Stimulated activated CD8-positive, alpha-beta memory T cell treated with anti-CD3 and anti-CD28 coated beads, Interleukin-12 subunit alpha, Interleukin-12 subunit beta, amount 100 ng/mL, for 4 hours (primary cell): ENCODE measurements at regions not wholly inside any gene's neighbourhood (a gene's known extent, or its start where the extent isn't known, plus 50 kb on each side); places are given as distances from the start of the nearest gene placed in this dataset.
"Not testable (repeated sequence)": the region's sequence is repeated elsewhere in the genome, so short reads cannot be mapped to it uniquely, and the experiment has no call there.

Experiments used
- DNase-seq: peaks from one replicate; pipeline ENCODE4 v3.0.0-alpha.2; 2020; ENCODE audit warnings: low read depth

DNA sequence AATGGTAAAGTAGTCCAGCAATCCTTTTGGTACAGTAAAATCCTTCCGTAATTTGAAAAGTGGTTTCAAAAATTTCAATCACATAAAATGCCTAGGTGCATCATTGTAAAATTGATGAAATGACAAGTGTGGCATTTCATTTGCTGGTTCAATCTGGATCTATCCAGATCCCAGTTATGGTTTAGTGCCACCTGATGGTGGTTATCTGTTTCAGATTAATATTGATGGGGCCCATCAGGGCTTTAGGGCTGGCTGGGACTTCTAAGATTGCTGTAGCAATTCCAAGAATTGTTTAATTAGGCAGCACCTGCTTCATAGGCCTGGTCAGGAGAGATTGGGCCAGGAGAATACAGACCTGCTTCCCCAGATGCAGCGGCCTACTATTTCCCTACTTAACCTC is 55.5 kb upstream of the PIK3C3 start:
- DNase-seq = no peak

DNA sequence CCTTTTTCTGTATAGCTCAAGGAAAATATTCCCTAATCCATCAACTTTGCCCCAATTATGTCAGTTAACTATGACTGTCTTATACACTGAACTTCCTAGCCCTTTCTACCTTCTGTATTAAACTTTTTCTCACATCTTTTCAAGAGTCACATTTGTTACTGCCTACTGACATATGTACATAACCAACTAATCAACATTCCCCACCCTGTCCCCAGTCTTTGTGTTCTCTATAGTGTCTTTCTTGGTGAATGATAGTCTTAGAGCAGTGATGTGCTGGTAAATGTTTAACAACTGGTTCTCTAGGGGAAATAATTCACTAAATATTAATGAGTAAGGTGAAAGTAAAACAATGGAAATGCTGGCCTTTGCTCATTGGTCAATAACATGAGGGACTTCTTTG is 61.6 kb upstream of the PIK3C3 start:
- no peak for DNase-seq

- DNase-seq = no peak
These were observed 67.9 kb upstream of the PIK3C3 start for GRCh38 chr18:41887100-41887499.

- DNase-seq = no peak
These were observed 68.8 kb upstream of the PIK3C3 start for GRCh38 chr18:41886126-41886807.

DNA sequence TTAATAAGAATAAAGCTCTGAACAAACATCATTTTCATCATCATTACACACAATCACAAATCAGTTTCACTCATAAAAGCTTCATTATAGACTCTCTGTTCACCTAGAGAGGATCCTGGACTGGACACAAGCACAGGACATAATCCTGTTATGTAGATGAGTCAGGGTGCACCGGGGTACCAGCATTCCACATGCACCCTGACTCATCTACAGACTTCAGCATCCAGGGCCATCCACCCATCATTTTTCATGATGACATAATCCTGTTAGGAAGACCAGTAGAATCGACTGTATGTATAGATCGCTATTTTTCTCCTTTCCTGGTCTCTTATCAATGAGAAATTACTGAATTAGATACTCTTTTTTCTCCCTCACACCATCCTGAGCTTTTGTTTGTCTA is 73.7 kb upstream of the PIK3C3 start:
- DNase-seq = no peak

GRCh38 chr18:41879256-41879655 is 75.8 kb upstream of the PIK3C3 start:
- no peak for DNase-seq

GRCh38 chr18:41875094-41875780 is 79.8 kb upstream of the PIK3C3 start:
- no peak for DNase-seq

DNA sequence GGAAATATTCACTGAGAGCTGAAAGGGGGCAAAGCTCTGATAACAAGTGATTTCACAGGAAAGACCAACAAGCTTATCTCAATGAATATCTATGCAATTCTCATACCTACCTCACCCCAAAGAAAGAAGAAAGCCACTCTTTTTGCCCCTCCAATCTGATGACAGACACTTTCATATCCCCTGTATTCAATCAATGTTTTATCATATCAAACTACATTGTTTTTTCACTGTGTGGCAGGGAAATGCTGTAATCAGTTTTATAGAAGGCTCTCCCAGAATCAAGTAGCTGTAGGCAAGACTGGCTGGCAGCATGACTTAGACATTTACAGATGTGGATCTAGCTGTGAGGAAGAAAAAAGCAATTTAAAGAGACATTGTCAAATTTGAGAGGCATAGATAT is 81.3 kb upstream of the PIK3C3 start:
- DNase-seq = no peak

DNA sequence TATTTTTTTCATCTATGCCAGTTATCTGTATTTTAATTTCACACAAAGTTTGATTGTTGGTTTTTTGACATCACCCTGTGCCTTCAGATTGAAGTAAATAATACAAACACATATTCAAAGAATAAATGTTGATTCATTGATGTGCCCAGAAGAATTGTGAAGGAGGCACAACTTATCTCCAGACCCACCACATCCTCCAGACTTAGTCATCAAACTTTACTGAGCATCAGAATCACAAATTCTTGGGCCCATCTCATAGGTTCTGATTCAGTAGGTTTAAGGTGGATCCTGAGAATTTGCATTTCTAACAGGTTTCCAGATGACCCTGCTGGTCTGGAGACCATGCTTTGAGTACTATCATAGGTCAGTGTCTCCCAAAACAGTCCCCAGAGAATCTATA is 82.8 kb upstream of the PIK3C3 start:
- no peak for DNase-seq

GRCh38 chr18:41871229-41872000 is 83.6 kb upstream of the PIK3C3 start:
- DNase-seq = no peak

- DNase-seq = no peak
These were observed 84.2 kb upstream of the PIK3C3 start for GRCh38 chr18:41870817-41871216.

GRCh38 chr18:41870191-41870590 is 84.8 kb upstream of the PIK3C3 start:
- no peak for DNase-seq

DNA sequence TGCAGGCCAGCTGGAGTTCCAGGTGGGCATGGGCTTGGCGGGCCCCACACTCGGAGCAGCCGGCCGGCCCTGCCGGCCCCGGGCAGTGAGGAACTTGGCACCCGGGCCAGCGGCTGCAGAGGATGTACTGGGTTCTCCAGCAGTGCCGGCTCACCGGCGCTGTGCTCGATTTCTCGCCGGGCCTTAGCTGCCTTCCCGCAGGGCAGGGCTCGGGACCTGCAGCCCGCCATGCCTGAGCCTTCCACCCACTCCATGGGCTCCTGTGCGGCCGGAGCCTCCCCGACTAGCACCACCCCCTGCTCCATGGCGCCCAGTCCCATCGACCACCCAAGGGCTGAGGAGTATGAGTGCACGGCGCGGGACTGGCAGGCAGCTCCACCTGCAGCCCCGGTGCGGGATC is 89.2 kb upstream of the PIK3C3 start:
- DNase-seq = not testable (repeated sequence)

GRCh38 chr18:41864216-41864615 is 90.8 kb upstream of the PIK3C3 start:
- no peak for DNase-seq

GRCh38 chr18:41862921-41863320 is 92.1 kb upstream of the PIK3C3 start:
- no peak for DNase-seq

DNA sequence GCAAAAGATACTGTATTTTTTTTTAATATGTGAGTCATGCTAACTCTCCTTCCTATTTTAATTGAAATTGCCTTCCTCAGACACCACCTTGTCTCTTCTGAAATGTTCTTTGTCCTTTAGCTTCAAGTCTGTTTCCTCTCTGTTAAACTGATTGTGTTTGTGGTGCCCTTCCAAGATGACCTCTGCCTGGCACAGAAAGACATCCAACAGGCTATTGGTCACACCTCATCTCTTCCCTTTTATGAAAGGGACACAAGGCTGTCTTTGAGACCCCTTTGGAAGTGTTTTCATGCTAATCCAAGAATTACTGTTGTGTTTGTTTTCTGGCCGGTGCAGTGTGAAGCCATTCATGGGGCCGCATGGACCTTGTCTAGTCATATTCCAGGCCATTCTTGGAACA is 94.0 kb upstream of the PIK3C3 start:
- no peak for DNase-seq

DNA sequence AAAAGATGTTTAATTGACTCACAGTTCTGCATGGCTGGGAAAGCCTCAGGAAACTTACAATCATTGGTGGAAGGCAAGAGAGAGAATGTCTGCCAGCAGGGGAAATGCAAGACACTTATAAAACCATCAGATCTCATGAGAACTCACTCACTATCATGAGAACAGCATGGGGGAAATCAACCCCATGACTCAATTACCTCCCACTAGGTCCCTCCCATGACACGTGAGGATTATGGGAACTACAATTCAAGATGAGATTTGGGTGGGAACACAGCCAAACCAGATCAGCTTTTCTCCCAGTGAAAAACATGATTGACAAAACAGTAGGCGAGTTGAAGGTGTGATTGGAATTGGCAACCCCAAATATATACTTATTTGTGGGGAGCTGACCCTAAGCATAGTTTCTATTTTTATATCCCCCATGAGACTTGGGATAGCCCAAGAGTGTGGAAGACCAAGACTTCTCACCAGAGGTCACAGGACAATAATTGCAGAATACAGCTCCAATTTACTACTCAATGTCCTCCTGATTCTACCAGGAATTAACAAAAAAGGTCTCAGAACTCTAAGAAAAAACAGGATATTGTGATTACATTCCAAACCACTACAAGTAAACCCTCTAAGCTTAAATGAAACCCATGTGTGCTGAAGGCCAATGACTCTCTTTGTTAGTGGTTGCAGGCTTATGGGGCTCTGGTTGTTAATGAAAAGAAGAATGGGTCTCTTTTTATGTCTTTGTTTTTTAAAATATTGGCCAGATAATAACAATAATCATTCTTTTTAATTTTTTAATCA is 96.1 kb upstream of the PIK3C3 start:
- no peak for DNase-seq

DNA sequence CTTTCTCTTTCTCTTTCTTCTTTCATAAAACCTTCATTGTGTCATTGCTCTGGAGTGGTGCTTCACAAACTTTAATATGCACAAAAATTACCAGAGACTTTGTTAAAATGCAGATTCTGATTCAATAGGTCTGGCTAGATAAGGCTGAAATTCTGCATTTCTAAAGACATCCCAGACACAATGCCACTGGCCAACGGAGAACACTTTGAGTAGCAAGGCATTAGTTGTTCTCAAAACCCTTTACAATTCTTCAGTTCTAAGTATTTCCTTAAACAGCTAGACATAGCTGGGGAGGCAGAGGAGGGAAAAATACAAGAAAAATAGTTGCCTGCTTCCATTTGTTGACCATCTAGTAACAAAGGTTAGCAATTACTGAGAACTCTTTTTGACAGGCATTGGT is 101.8 kb upstream of the PIK3C3 start:
- DNase-seq = no peak

DNA sequence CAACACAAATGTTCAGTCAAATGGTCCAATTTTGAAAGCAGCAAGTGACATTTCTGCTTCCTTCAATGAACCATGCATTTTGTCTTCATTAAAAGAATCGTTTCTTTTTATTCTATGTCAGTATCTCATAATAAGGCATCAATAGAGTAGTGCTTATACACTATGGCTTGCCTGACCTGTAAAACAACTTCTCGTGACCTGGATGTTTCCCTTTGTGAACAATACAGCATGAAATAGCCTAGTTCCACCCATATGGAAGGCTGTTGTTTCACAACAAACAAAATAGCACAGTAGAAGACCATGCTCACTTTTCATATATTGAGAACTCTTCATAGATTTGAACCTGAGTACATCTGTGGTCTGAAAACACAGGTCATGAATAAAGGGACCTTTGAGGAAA is 104.3 kb upstream of the PIK3C3 start:
- no peak for DNase-seq

GRCh38 chr18:41849632-41850031 is 105.4 kb upstream of the PIK3C3 start:
- no peak for DNase-seq

DNA sequence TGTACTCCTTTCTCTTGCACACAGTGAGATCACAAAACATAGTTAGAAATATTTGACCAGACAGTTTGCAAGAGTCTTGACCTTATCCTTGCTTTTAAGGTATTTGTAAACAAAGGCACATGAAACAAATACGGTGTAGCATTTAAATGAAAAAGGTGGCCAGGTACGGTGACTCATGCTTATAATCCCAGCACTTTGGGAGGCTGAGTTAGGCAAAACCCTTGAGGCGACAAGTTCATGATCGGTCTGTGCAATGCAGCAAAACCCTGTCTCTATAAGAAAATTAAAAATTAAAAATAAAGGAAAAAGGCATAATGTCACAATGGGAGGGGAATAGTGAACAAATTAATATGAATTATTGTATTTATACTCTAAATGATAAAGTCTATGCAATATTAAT is 109.5 kb upstream of the PIK3C3 start:
- no peak for DNase-seq

DNA sequence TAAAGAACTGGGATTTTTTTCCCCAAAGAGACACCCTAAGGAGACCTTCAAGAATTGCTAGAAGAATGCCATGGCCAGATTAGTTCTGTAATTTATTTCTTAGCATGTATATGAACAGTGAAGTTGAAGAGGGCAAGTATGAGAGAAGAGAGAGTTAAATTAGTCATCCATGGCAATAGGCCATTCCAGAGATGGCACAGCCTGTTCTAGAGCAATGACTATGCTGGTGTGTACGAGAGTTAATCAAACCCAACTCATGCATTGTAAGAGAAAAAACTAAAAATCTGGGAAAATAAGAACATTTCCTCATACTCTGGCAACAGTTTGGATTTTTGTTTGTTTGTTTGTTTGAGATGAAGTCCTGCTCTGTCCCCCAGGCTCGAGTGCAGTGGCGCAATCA is 112.1 kb upstream of the PIK3C3 start:
- DNase-seq = no peak
